ENCODE measurements at regions not wholly inside any gene's neighbourhood (a gene's known extent, or its start where the extent isn't known, plus 50 kb on each side); places are given as distances from the start of the nearest gene placed in this dataset.

DNA sequence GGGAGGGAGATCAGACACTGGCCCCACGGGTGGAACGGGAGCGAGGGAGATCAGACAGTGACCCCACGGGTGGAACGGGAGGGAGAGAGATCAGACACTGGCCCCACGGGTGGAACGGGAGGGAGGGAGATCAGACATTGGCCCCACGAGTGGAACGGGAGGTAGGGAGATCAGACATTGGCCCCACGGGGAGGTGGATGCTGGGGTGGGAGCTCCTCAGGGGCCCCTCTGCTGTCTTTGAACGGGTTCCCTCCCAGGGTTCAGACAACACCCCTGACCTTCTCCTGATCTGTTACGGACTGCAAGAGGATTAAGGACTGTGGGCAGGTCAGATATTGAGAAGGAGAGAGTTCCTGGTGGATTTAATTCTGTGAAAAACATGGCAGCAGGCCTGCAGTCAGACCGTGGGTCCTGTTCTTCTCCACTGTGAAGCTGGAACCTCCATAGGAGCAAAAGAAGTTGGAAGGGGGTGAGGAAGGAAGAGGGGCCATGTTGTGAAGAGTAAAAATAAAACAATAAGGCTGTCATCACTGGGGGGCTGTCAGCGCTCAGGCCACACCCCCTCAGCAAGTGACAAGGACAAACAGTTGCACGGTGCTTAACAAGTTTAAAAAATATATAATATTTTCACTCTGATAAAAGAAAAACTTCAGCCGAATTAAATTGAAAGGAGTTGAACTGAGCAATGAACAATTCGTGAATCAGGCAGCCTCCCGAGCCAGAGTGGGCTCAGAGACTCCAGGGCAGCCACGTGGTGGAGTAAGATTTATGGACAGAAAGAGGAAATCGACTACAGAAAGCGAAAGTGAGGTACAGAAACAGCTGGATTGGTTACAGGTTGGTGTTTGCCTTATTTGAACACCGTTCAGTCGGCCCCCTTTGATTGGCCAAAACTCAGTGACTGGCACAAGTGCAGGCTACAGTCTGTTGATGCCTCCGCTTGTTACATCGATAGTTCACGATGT, 348.7 kb upstream of the TNRC6C start:
- Histone ChIP-seq H3K4me3 (ENCODE audit: low read length) (no peak overlapping the region), H3K36me3 (ENCODE audit: control insufficient read depth, insufficient read depth, low read length) (no peaks in the 10 kb centered on the region), H3K4me1 (ENCODE audit: control insufficient read depth, insufficient read depth, low read length) (peaks cover 25% of the 10 kb centered on the region), H3K27ac (ENCODE audit: low read length) (peak overlapping the region; percentile 89), H3K27me3 (ENCODE audit: control insufficient read depth, insufficient read depth, low read length) (peaks cover 7% of the 10 kb centered on the region), H3K9me3 (replicated peaks; ENCODE audit: control insufficient read depth, low read depth, low read length) (no peaks in the 10 kb centered on the region)
- DNase-seq, result peak; percentile 82
- WGBS (ENCODE audit: insufficient coverage), result 43% methylated on average over 17 of the region's 26 CpGs

DNA sequence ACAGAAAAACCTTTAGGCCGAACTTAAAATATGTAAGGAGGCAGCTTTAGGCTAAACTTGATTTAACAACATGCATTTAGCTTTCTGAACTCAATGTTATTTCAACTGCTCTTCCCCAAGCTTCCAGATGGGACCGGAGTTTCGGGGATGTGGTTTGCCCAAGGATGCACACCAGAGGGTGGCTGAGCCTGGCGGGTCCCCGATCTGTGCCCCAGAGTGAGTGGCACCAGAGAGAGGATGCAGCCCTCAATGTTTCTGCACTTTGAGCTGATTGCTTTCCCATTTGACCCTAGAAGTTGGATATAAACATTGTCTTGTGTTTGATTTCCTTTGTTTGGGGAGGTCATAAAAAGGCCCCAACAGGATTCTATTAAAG, 348.0 kb upstream of the TNRC6C start:
- Histone ChIP-seq H3K4me3 (ENCODE audit: low read length) (no peak overlapping the region), H3K27ac (ENCODE audit: low read length) (peak overlapping the region; percentile 89), H3K27me3 (ENCODE audit: control insufficient read depth, insufficient read depth, low read length) (peaks cover 7% of the 10 kb centered on the region), H3K9me3 (replicated peaks; ENCODE audit: control insufficient read depth, low read depth, low read length) (no peaks in the 10 kb centered on the region), H3K36me3 (ENCODE audit: control insufficient read depth, insufficient read depth, low read length) (no peaks in the 10 kb centered on the region), H3K4me1 (ENCODE audit: control insufficient read depth, insufficient read depth, low read length) (peaks cover 25% of the 10 kb centered on the region)
- 41% methylated on average over 4 of the region's 5 CpGs for WGBS (ENCODE audit: insufficient coverage)
- no peak for DNase-seq

GRCh38 chr17:77610972-77611521, 347.5 kb upstream of the TNRC6C start:
- Histone ChIP-seq H3K36me3 (ENCODE audit: control insufficient read depth, insufficient read depth, low read length) (no peaks in the 10 kb centered on the region), H3K4me1 (ENCODE audit: control insufficient read depth, insufficient read depth, low read length) (peaks cover 26% of the 10 kb centered on the region), H3K27me3 (ENCODE audit: control insufficient read depth, insufficient read depth, low read length) (peaks cover 7% of the 10 kb centered on the region), H3K9me3 (replicated peaks; ENCODE audit: control insufficient read depth, low read depth, low read length) (no peaks in the 10 kb centered on the region), H3K4me3 (ENCODE audit: low read length) (no peak overlapping the region), H3K27ac (ENCODE audit: low read length) (peak overlapping the region; percentile 89)
- peak; percentile 90 for DNase-seq
- WGBS (ENCODE audit: insufficient coverage), result 38% methylated on average over 2 of the region's 9 CpGs

DNA sequence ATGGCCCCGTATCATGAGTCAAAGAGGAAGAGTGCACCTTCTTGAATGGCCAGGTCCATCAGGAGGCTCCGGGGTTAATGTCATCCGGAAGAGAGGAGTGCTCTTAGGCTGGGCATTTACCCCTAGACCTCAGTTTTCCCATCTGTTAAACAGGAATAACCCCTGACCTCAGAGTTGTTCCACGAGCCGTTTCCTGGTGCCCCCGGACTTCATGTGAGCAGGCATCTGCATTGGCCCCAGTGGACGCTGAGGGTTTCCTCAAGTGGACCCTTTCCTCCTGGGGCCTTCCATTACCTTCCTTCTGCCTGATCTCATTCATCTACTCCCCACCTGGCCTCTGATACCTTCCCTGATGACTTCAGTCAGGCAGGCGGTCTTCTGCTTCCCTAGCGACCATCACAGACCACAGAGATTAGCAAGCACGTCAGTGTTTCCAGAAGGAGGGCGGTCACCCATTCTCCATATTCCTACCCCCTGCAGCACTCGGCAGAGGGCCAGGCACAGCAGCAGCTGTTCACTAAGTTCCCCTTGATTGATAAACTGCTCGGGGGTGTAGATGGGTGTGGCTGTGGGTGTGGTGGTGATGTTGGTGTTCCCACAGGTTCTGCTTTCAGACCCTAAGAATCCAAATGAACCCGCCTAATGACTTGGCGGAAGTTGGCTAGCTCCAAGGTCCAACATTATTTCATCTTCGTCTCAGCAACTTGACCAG, 346.6 kb upstream of the TNRC6C start:
- WGBS (ENCODE audit: insufficient coverage), result 83% methylated on average over 13 of the region's 16 CpGs
- Histone ChIP-seq H3K4me3 (ENCODE audit: low read length) (no peak overlapping the region), H3K9me3 (replicated peaks; ENCODE audit: control insufficient read depth, low read depth, low read length) (no peaks in the 10 kb centered on the region), H3K27ac (ENCODE audit: low read length) (peak overlapping the region; percentile 89), H3K36me3 (ENCODE audit: control insufficient read depth, insufficient read depth, low read length) (no peaks in the 10 kb centered on the region), H3K4me1 (ENCODE audit: control insufficient read depth, insufficient read depth, low read length) (peaks cover 26% of the 10 kb centered on the region), H3K27me3 (ENCODE audit: control insufficient read depth, insufficient read depth, low read length) (peaks cover 7% of the 10 kb centered on the region)
- no peak for DNase-seq

- WGBS (ENCODE audit: insufficient coverage), result 44% methylated on average over 5 of the region's 7 CpGs
- H3K4me1 ChIP-seq (ENCODE audit: control insufficient read depth, insufficient read depth, low read length), result peaks cover 26% of the 10 kb centered on the region
- DNase-seq, result peak; percentile 46
These were observed 345.3 kb upstream of the TNRC6C start for GRCh38 chr17:77613218-77613617.

GRCh38 chr17:77613627-77614026, 344.9 kb upstream of the TNRC6C start:
- H3K27me3 ChIP-seq (ENCODE audit: control insufficient read depth, insufficient read depth, low read length), result peaks cover 3% of the 10 kb centered on the region
- DNase-seq, result no peak
- no peak overlapping the region for H3K27ac ChIP-seq (ENCODE audit: low read length)
- no peaks in the 10 kb centered on the region for H3K36me3 ChIP-seq (ENCODE audit: control insufficient read depth, insufficient read depth, low read length)
- no peak overlapping the region for H3K4me3 ChIP-seq (ENCODE audit: low read length)
- H3K4me1 ChIP-seq (ENCODE audit: control insufficient read depth, insufficient read depth, low read length), result peaks cover 23% of the 10 kb centered on the region
- 53% methylated on average over 4 of the region's 8 CpGs for WGBS (ENCODE audit: insufficient coverage)
- no peaks in the 10 kb centered on the region for H3K9me3 ChIP-seq (replicated peaks; ENCODE audit: control insufficient read depth, low read depth, low read length)

More at GRCh38 chr17:77613218-77613617, 345.3 kb upstream of the TNRC6C start:
- Histone ChIP-seq H3K4me3 (ENCODE audit: low read length) (no peak overlapping the region), H3K27me3 (ENCODE audit: control insufficient read depth, insufficient read depth, low read length) (peaks cover 3% of the 10 kb centered on the region), H3K36me3 (ENCODE audit: control insufficient read depth, insufficient read depth, low read length) (no peaks in the 10 kb centered on the region), H3K27ac (ENCODE audit: low read length) (no peak overlapping the region), H3K9me3 (replicated peaks; ENCODE audit: control insufficient read depth, low read depth, low read length) (no peaks in the 10 kb centered on the region)

DNA sequence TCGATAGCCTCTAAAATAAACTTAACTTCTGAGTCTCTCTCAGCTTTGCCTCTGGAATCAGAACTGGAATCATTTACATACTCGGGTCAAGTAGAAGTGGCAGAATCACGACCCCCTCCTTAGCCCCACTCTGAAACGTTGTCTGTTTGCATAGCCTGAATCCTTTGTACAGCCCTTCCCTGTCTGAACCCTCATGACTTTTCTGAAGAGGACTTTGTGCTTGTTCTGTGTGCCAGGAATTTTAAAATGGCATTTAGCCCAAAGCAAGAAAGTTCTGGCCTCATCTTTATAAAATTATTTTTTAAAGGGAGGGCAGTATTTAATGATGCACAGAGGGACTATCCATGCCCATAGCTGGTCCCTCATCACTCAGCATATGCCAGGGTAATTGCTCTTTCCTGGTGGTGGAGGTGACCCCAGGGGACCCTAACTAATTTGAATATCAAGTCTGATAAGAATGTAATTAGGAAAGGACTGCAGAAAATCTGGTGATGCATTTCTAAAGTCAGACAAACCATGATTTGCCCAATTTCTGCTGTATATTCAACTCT, 342.7 kb upstream of the TNRC6C start:
- H3K9me3 ChIP-seq (replicated peaks; ENCODE audit: control insufficient read depth, low read depth, low read length), result no peaks in the 10 kb centered on the region
- DNase-seq, result peak; percentile 57
- no peak overlapping the region for H3K27ac ChIP-seq (ENCODE audit: low read length)
- WGBS (ENCODE audit: insufficient coverage), result no CpG with 5 or more reads among the region's 4 CpGs
- no peak overlapping the region for H3K4me3 ChIP-seq (ENCODE audit: low read length)
- H3K4me1 ChIP-seq (ENCODE audit: control insufficient read depth, insufficient read depth, low read length), result peaks cover 16% of the 10 kb centered on the region
- peaks cover 3% of the 10 kb centered on the region for H3K27me3 ChIP-seq (ENCODE audit: control insufficient read depth, insufficient read depth, low read length)
- H3K36me3 ChIP-seq (ENCODE audit: control insufficient read depth, insufficient read depth, low read length), result no peaks in the 10 kb centered on the region

DNA sequence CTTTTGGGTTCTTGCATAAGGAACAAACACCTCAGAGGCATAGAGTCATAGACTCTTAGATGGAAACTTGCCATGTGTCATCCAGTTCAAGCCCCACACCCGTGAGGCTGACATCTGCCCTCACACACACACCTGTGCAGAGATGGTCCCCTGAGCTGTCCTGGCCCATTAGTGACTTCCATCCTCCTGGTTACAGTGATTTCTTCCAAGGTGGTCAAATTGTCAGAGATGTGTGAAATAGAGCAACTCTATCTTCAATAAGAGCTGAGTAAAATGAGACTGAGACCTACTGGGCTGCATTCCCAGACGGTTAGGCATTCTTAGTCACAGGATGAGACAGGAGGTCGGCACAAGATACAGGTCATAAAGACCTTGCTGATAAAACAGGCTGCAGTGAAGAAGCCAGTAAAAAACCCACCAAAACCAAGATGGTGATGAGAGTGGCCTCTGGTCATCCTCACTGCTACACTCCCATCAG, 342.2 kb upstream of the TNRC6C start:
- DNase-seq, result no peak
- WGBS (ENCODE audit: insufficient coverage), result 28% methylated on average over 3 of the region's 3 CpGs
- H3K4me3 ChIP-seq (ENCODE audit: low read length), result no peak overlapping the region

DNA sequence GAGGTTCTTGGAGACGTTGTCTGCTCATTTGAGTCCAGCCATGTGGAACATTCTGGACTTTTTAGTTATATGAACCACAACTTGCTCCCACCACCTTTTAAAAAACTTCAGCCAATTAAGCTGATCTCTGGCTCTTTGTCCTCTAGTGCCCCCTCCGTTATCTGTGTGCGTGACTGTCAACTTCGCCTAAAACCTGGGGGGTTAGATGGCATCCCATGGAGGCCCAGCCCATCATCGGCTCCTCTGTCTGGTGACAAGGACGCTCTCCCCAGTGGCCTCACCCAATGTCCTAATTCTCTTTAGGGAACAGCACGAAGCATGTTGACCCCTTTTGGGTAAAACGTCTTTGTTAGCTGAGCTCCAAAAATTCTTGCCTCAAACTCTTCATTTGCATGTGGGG, 341.0 kb upstream of the TNRC6C start:
- Histone ChIP-seq H3K4me1 (ENCODE audit: control insufficient read depth, insufficient read depth, low read length) (peaks cover 6% of the 10 kb centered on the region), H3K9me3 (replicated peaks; ENCODE audit: control insufficient read depth, low read depth, low read length) (no peaks in the 10 kb centered on the region), H3K27ac (ENCODE audit: low read length) (no peak overlapping the region), H3K27me3 (ENCODE audit: control insufficient read depth, insufficient read depth, low read length) (no peaks in the 10 kb centered on the region), H3K4me3 (ENCODE audit: low read length) (no peak overlapping the region), H3K36me3 (ENCODE audit: control insufficient read depth, insufficient read depth, low read length) (no peaks in the 10 kb centered on the region)
- DNase-seq, result no peak
- WGBS (ENCODE audit: insufficient coverage), result 91% methylated on average over 6 of the region's 8 CpGs

More for the DNA sequence above, 342.2 kb upstream of the TNRC6C start:
- Histone ChIP-seq H3K36me3 (ENCODE audit: control insufficient read depth, insufficient read depth, low read length) (no peaks in the 10 kb centered on the region), H3K27me3 (ENCODE audit: control insufficient read depth, insufficient read depth, low read length) (peaks cover 3% of the 10 kb centered on the region), H3K4me1 (ENCODE audit: control insufficient read depth, insufficient read depth, low read length) (peaks cover 12% of the 10 kb centered on the region), H3K27ac (ENCODE audit: low read length) (no peak overlapping the region), H3K9me3 (replicated peaks; ENCODE audit: control insufficient read depth, low read depth, low read length) (no peaks in the 10 kb centered on the region)

GRCh38 chr17:77618173-77618572, 340.3 kb upstream of the TNRC6C start:
- Histone ChIP-seq H3K9me3 (replicated peaks; ENCODE audit: control insufficient read depth, low read depth, low read length) (no peaks in the 10 kb centered on the region), H3K27ac (ENCODE audit: low read length) (no peak overlapping the region), H3K36me3 (ENCODE audit: control insufficient read depth, insufficient read depth, low read length) (no peaks in the 10 kb centered on the region), H3K27me3 (ENCODE audit: control insufficient read depth, insufficient read depth, low read length) (no peaks in the 10 kb centered on the region), H3K4me1 (ENCODE audit: control insufficient read depth, insufficient read depth, low read length) (peaks cover 3% of the 10 kb centered on the region), H3K4me3 (ENCODE audit: low read length) (no peak overlapping the region)
- 38% methylated on average over 7 of the region's 7 CpGs for WGBS (ENCODE audit: insufficient coverage)
- DNase-seq, result no peak

All from muscle of leg (tissue), 3 donors.